Neuronal stem cell (in vitro differentiated cells): ENCODE measurements at regions not wholly inside any gene's neighbourhood (a gene's known extent, or its start where the extent isn't known, plus 50 kb on each side); places are given as distances from the start of the nearest gene placed in this dataset.

Source experiments
- DNase-seq: peaks from one replicate; pipeline ENCODE4 v3.0.0-alpha.2; 2013; ENCODE audit warnings: low spot score
- H2AFZ ChIP-seq: one replicate; pipeline ENCODE4 v1.6.1; 2013; ENCODE audit warnings: mild to moderate bottlenecking, low read length, inconsistent platforms
- H2AK5ac ChIP-seq: 2 replicates; pipeline ENCODE4 v1.6.1; 2013; ENCODE audit warnings: low read depth, mild to moderate bottlenecking, inconsistent platforms, low read length, moderate library complexity, mixed read lengths
- H2BK120ac ChIP-seq: 2 replicates; pipeline ENCODE4 v1.6.1; 2013; ENCODE audit warnings: low read depth, mild to moderate bottlenecking, inconsistent platforms, low read length, moderate library complexity, mixed read lengths
- H2BK12ac ChIP-seq: one replicate; pipeline ENCODE4 v1.6.1; 2013; ENCODE audit warnings: low read length, inconsistent platforms
- H2BK15ac ChIP-seq: 2 replicates; pipeline ENCODE4 v1.6.1; 2013; ENCODE audit warnings: mild to moderate bottlenecking, low read length, inconsistent platforms, mixed read lengths
- H2BK5ac ChIP-seq: one replicate; pipeline ENCODE4 v1.6.1; 2013; ENCODE audit warnings: inconsistent platforms, mild to moderate bottlenecking, low read length, moderate library complexity
- H3K14ac ChIP-seq: one replicate; pipeline ENCODE4 v1.6.1; 2013; ENCODE audit warnings: low read length, inconsistent platforms
- H3K18ac ChIP-seq: 2 replicates; pipeline ENCODE4 v1.6.1; 2013; ENCODE audit warnings: low read length, inconsistent platforms
- H3K23ac ChIP-seq: 2 replicates; pipeline ENCODE4 v1.6.1; 2013; ENCODE audit warnings: low read depth, mild to moderate bottlenecking, mixed read lengths, low read length, inconsistent platforms; ENCODE audit not compliant: poor library complexity
- H3K27ac ChIP-seq: replicated peaks from 3 replicates; pipeline ENCODE4 v1.5.1; 2013; ENCODE audit warnings: low read length, inconsistent platforms
- H3K27me3 ChIP-seq, 3 experiments: 2 replicates each; pipeline ENCODE4 v1.6.1; 2013; ENCODE audit warnings: low read length in 3 of 3, mild to moderate bottlenecking in 2 of 3, inconsistent platforms in 1 of 3, low read depth in 1 of 3, mixed read lengths in 1 of 3, moderate library complexity in 1 of 3; ENCODE audit not compliant: control insufficient read depth in 3 of 3, insufficient read depth in 3 of 3
- H3K36me3 ChIP-seq, 2 donors: replicated peaks in 1 of 2; 2 replicates each; pipeline ENCODE4 v1.6.1; 2013; ENCODE audit warnings: low read length in 2 of 2; ENCODE audit not compliant: control insufficient read depth in 2 of 2, insufficient read depth in 2 of 2
- H3K4ac ChIP-seq: 2 replicates; pipeline ENCODE4 v1.6.1; 2013; ENCODE audit warnings: inconsistent platforms, mild to moderate bottlenecking, low read length, moderate library complexity
- H3K4me1 ChIP-seq, 2 donors: 1 replicate in 1 of 2; 2 replicates in 1 of 2; pipeline ENCODE4 v1.6.1; 2013; ENCODE audit warnings: low read length in 2 of 2, low read depth in 1 of 2; ENCODE audit not compliant: control insufficient read depth in 2 of 2, insufficient read depth in 1 of 2
- H3K4me2 ChIP-seq: one replicate; pipeline ENCODE4 v1.6.1; 2013; ENCODE audit warnings: mild to moderate bottlenecking, low read length, inconsistent platforms; ENCODE audit not compliant: insufficient read depth, poor library complexity, severe bottlenecking
- H3K4me3 ChIP-seq, 2 donors: 2 replicates each; pipeline ENCODE4 v1.5.1; 2013; ENCODE audit warnings: low read length in 2 of 2, mild to moderate bottlenecking in 2 of 2, inconsistent platforms in 1 of 2, moderate library complexity in 1 of 2
- H3K79me1 ChIP-seq: one replicate; pipeline ENCODE4 v1.6.1; 2013; ENCODE audit warnings: low read depth, mild to moderate bottlenecking, inconsistent platforms, low read length, moderate library complexity
- H3K9ac ChIP-seq: one replicate; pipeline ENCODE4 v1.6.1; 2013; ENCODE audit warnings: mild to moderate bottlenecking, low read depth, low read length, inconsistent platforms; ENCODE audit not compliant: poor library complexity
- H3K9me3 ChIP-seq, 2 donors: replicated peaks in 1 of 2; 2 replicates each; pipeline versions ENCODE3 to v1.6.1; 2013; ENCODE audit warnings: low read length in 2 of 2, mild to moderate bottlenecking in 2 of 2, inconsistent platforms in 1 of 2, low read depth in 1 of 2, mixed read lengths in 1 of 2, moderate library complexity in 1 of 2; ENCODE audit not compliant: control insufficient read depth in 2 of 2, insufficient read depth in 1 of 2
- H4K8ac ChIP-seq: one replicate; pipeline ENCODE4 v1.6.1; 2013; ENCODE audit warnings: low read depth, mild to moderate bottlenecking, inconsistent platforms, low read length, moderate library complexity
- H4K91ac ChIP-seq: one replicate; pipeline ENCODE4 v1.6.1; 2013; ENCODE audit warnings: low read length, low read depth, mild to moderate bottlenecking, inconsistent platforms; ENCODE audit not compliant: poor library complexity
- WGBS, 2 donors: extraction: QIAGEN DNeasy Blood & Tissue Kit; methylation state at CpG; one replicate each; pipeline ENCODE4 v1.1.7; 2013; ENCODE audit warnings: missing lambda C conversion rate in 2 of 2, mixed read lengths in 1 of 2; ENCODE audit not compliant: insufficient read length in 2 of 2, insufficient replicate concordance in 1 of 2; ENCODE audit errors: extremely low coverage in 2 of 2; 5-methylcytosine and 5-hydroxymethylcytosine counted together

GRCh38 chr15:95758851-95759250 lies 571.6 kb upstream of the NR2F2 start:
- no CpG with 5 or more reads among the region's 2 CpGs for WGBS, 2 donors
- no peak overlapping the region for H3K27ac ChIP-seq
- H3K79me1 ChIP-seq, result no peaks in the 10 kb centered on the region
- no peak overlapping the region for H2AFZ ChIP-seq
- no peak overlapping the region for H3K23ac ChIP-seq
- no peaks in the 10 kb centered on the region for H3K36me3 ChIP-seq
- no peak overlapping the region for H2BK15ac ChIP-seq
- H3K4me3 ChIP-seq, result no peak overlapping the region
- H3K4ac ChIP-seq, result no peak overlapping the region
- no peak overlapping the region for H3K18ac ChIP-seq
- no peaks in the 10 kb centered on the region for H3K27me3 ChIP-seq
- H2AK5ac ChIP-seq, result no peak overlapping the region
- no peak overlapping the region for H4K91ac ChIP-seq
- H3K14ac ChIP-seq, result no peak overlapping the region
- H3K9ac ChIP-seq, result no peak overlapping the region
- DNase-seq, result no peak
- no peak overlapping the region for H3K4me2 ChIP-seq
- no peak overlapping the region for H4K8ac ChIP-seq
- no peaks in the 10 kb centered on the region for H3K9me3 ChIP-seq
- peaks cover 6 to 16% of the 10 kb centered on the region in 2 donors for H3K4me1 ChIP-seq
- no peak overlapping the region for H2BK5ac ChIP-seq
- no peak overlapping the region for H2BK120ac ChIP-seq
- H2BK12ac ChIP-seq, result no peak overlapping the region

GRCh38 chr15:95760508-95760907 lies 570.0 kb upstream of the NR2F2 start:
- no CpG with 5 or more reads among the region's 5 CpGs for WGBS, 2 donors

GRCh38 chr15:95761501-95762165 lies 568.9 kb upstream of the NR2F2 start:
- H3K18ac ChIP-seq, result no peak overlapping the region
- H3K27me3 ChIP-seq, result no peaks in the 10 kb centered on the region
- no peaks in the 10 kb centered on the region for H3K79me1 ChIP-seq
- H4K8ac ChIP-seq, result no peak overlapping the region
- no peak overlapping the region for H2BK5ac ChIP-seq
- H3K14ac ChIP-seq, result no peak overlapping the region
- no peak overlapping the region for H3K4me3 ChIP-seq
- no peak overlapping the region for H2BK120ac ChIP-seq
- no peak overlapping the region for H2AK5ac ChIP-seq
- H3K23ac ChIP-seq, result no peak overlapping the region
- H3K9ac ChIP-seq, result no peak overlapping the region
- peaks cover 6 to 16% of the 10 kb centered on the region in 2 donors for H3K4me1 ChIP-seq
- no peaks in the 10 kb centered on the region for H3K9me3 ChIP-seq
- H2AFZ ChIP-seq, result no peak overlapping the region
- H2BK12ac ChIP-seq, result no peak overlapping the region
- no peak overlapping the region for H3K4me2 ChIP-seq
- peak; percentile 57 for DNase-seq
- no peak overlapping the region for H2BK15ac ChIP-seq
- peak overlapping the region; percentile 28 for H3K27ac ChIP-seq
- no peak overlapping the region for H4K91ac ChIP-seq
- WGBS, 2 donors, result no CpG with 5 or more reads among the region's 9 CpGs
- no peaks in the 10 kb centered on the region for H3K36me3 ChIP-seq
- H3K4ac ChIP-seq, result no peak overlapping the region

More at GRCh38 chr15:95760508-95760907, 570.0 kb upstream of the NR2F2 start:
- Histone ChIP-seq H3K27ac (no peak overlapping the region), H3K18ac (no peak overlapping the region), H3K4ac (no peak overlapping the region), H3K4me1 (peaks cover 6 to 16% of the 10 kb centered on the region in 2 donors), H2BK15ac (no peak overlapping the region), H3K79me1 (no peaks in the 10 kb centered on the region), H4K8ac (no peak overlapping the region), H2BK5ac (no peak overlapping the region), H3K9me3 (no peaks in the 10 kb centered on the region), H2AFZ (no peak overlapping the region), H3K14ac (no peak overlapping the region), H3K36me3 (no peaks in the 10 kb centered on the region), H3K9ac (no peak overlapping the region), H3K4me3 (no peak overlapping the region), H3K27me3 (no peaks in the 10 kb centered on the region), H3K4me2 (no peak overlapping the region), H2BK12ac (no peak overlapping the region), H2AK5ac (no peak overlapping the region), H3K23ac (no peak overlapping the region), H2BK120ac (no peak overlapping the region), H4K91ac (no peak overlapping the region)
- peak; percentile 54 for DNase-seq

GRCh38 chr15:95763426-95763825 lies 567.1 kb upstream of the NR2F2 start:
- Histone ChIP-seq H3K14ac (no peak overlapping the region), H3K4me2 (no peak overlapping the region), H3K9me3 (no peaks in the 10 kb centered on the region), H2BK120ac (no peak overlapping the region), H4K91ac (no peak overlapping the region), H2BK5ac (no peak overlapping the region), H3K4me3 (no peak overlapping the region), H3K4me1 (peaks cover 6 to 16% of the 10 kb centered on the region in 2 donors), H3K9ac (no peak overlapping the region), H3K79me1 (no peaks in the 10 kb centered on the region), H3K18ac (no peak overlapping the region), H2BK12ac (no peak overlapping the region), H2AK5ac (no peak overlapping the region), H3K27me3 (no peaks in the 10 kb centered on the region), H3K36me3 (no peaks in the 10 kb centered on the region), H3K27ac (no peak overlapping the region), H2AFZ (no peak overlapping the region), H4K8ac (no peak overlapping the region), H3K23ac (no peak overlapping the region), H3K4ac (no peak overlapping the region), H2BK15ac (no peak overlapping the region)
- no peak for DNase-seq
- WGBS, 2 donors, result no CpG with 5 or more reads among the region's 4 CpGs
